Liver (tissue), 8 donors: ENCODE measurements at regions not wholly inside any gene's neighbourhood (a gene's known extent, or its start where the extent isn't known, plus 50 kb on each side); places are given as distances from the start of the nearest gene placed in this dataset.

Experiments
- DNase-seq: peaks from one replicate; pipeline ENCODE4 v3.0.0-alpha.2; 2017; ENCODE audit warnings: low spot score
- H3K27ac ChIP-seq, 2 donors: one replicate each; pipeline ENCODE4 v1.7.0; 2013; ENCODE audit warnings: inconsistent platforms in 2 of 2, low read length in 2 of 2, control low read depth in 1 of 2, low read depth in 1 of 2, mild to moderate bottlenecking in 1 of 2
- H3K27me3 ChIP-seq, 4 donors: one replicate each; pipeline versions ENCODE4 v1.6.1 to v1.7.0; 2013; ENCODE audit warnings: low read length in 3 of 4, inconsistent platforms in 1 of 4, mild to moderate bottlenecking in 1 of 4, moderate library complexity in 1 of 4; ENCODE audit not compliant: control insufficient read depth in 4 of 4, insufficient read depth in 4 of 4
- H3K36me3 ChIP-seq, 4 donors: one replicate each; pipeline versions ENCODE4 v1.6.1 to v1.7.0; 2013; ENCODE audit warnings: low read length in 3 of 4, mild to moderate bottlenecking in 3 of 4, low read depth in 1 of 4, moderate library complexity in 1 of 4; ENCODE audit not compliant: control insufficient read depth in 4 of 4, insufficient read depth in 3 of 4
- H3K4me1 ChIP-seq, 4 donors: one replicate each; pipeline versions ENCODE4 v1.6.1 to v1.7.0; 2013; ENCODE audit warnings: low read length in 3 of 4, mild to moderate bottlenecking in 3 of 4, moderate library complexity in 1 of 4; ENCODE audit not compliant: control insufficient read depth in 4 of 4, insufficient read depth in 4 of 4
- H3K4me3 ChIP-seq, 3 donors: one replicate each; pipeline versions ENCODE4 v1.6.1 to v1.7.0; 2013; ENCODE audit warnings: low read length in 3 of 3, control low read depth in 1 of 3, low read depth in 1 of 3, mild to moderate bottlenecking in 1 of 3
- H3K9ac ChIP-seq, 2 donors: one replicate each; pipeline ENCODE4 v1.7.0; 2013; ENCODE audit warnings: low read length in 2 of 2, mild to moderate bottlenecking in 2 of 2, moderate library complexity in 2 of 2, control low read depth in 1 of 2, low read depth in 1 of 2
- H3K9me3 ChIP-seq, 4 donors: one replicate each; pipeline versions ENCODE4 v1.6.1 to v1.7.0; 2013; ENCODE audit warnings: low read length in 3 of 4; ENCODE audit not compliant: control insufficient read depth in 4 of 4
- CTCF ChIP-seq: fragments of 150-350 bp; IDR thresholded peaks from 2 replicates; pipeline ENCODE4 v1.5.1; 2017; ENCODE audit warnings: improper control_type of control experiment, low read depth, low read length; ENCODE audit not compliant: missing input control
- EGR1 ChIP-seq, 2 donors: IDR thresholded peaks; 2 replicates each; pipeline ENCODE4 v1.6.1; 2016 to 2018; ENCODE audit warnings: antibody characterized with exemption in 2 of 2, low read depth in 2 of 2
- FOXA2 ChIP-seq: IDR thresholded peaks from 2 replicates; pipeline ENCODE4 v1.6.1; 2016; ENCODE audit warnings: antibody characterized with exemption
- GABPA ChIP-seq, 2 donors: IDR thresholded peaks in 1 of 2; conservative IDR thresholded peaks in 1 of 2; 2 replicates each; pipeline ENCODE4 v1.6.1; 2016; ENCODE audit warnings: antibody characterized with exemption in 2 of 2, mild to moderate bottlenecking in 1 of 2, moderate library complexity in 1 of 2
- HNF4A ChIP-seq, 2 donors: conservative IDR thresholded peaks; 2 replicates each; pipeline ENCODE4 v1.6.1; 2016; ENCODE audit warnings: antibody characterized with exemption in 2 of 2, mild to moderate bottlenecking in 2 of 2
- HNF4G ChIP-seq: IDR thresholded peaks from 2 replicates; pipeline ENCODE4 v1.6.1; 2016; ENCODE audit warnings: antibody characterized with exemption
- JUND ChIP-seq, 2 donors: IDR thresholded peaks; 2 replicates each; pipeline ENCODE4 v1.6.1; 2016; ENCODE audit warnings: antibody characterized with exemption in 2 of 2
- MAX ChIP-seq: IDR thresholded peaks from 2 replicates; pipeline ENCODE4 v1.6.1; 2016; ENCODE audit warnings: antibody characterized with exemption
- NR2F2 ChIP-seq: IDR thresholded peaks from 2 replicates; pipeline ENCODE4 v1.6.1; 2016; ENCODE audit warnings: antibody characterized with exemption
- RAD21 ChIP-seq, 2 donors: IDR thresholded peaks; 2 replicates each; pipeline ENCODE4 v1.6.1; 2016; ENCODE audit warnings: antibody characterized with exemption in 2 of 2, mild to moderate bottlenecking in 2 of 2
- REST ChIP-seq: IDR thresholded peaks from 2 replicates; pipeline ENCODE4 v1.6.1; 2016; ENCODE audit warnings: antibody characterized with exemption, mild to moderate bottlenecking
- RXRA ChIP-seq, 2 donors: IDR thresholded peaks; 2 replicates each; pipeline ENCODE4 v1.6.1; 2017 to 2018; ENCODE audit warnings: antibody characterized with exemption in 2 of 2, mild to moderate bottlenecking in 1 of 2
- SP1 ChIP-seq: IDR thresholded peaks from 2 replicates; pipeline ENCODE4 v1.6.1; 2018; ENCODE audit warnings: antibody characterized with exemption, mild to moderate bottlenecking
- TAF1 ChIP-seq: conservative IDR thresholded peaks from 2 replicates; pipeline ENCODE4 v1.6.1; 2016; ENCODE audit warnings: antibody characterized with exemption, mild to moderate bottlenecking
- YY1 ChIP-seq: IDR thresholded peaks from 2 replicates; pipeline ENCODE4 v1.6.1; 2016; ENCODE audit warnings: antibody characterized with exemption, mild to moderate bottlenecking
- WGBS: extraction: QIAGEN DNeasy Blood & Tissue Kit; methylation state at CpG from one replicate; pipeline ENCODE4 v1.1.7; 2013; 5-methylcytosine and 5-hydroxymethylcytosine counted together
- TF ChIP-seq, protein P1 (sequence below): IDR thresholded peaks from 2 replicates; pipeline ENCODE4 v1.6.1; 2016; ENCODE audit warnings: antibody characterized with exemption
- donor health status: healthy.
- donor health status: healthy.
- donor health status: healthy.
- donor health status: healthy.
- donor health status: healthy.

- Histone ChIP-seq H3K9me3 (no peaks in the 10 kb centered on the region), H3K4me3 (no peak overlapping the region), H3K9ac (no peak overlapping the region), H3K27me3 (no peaks in the 10 kb centered on the region), H3K27ac (no peak overlapping the region), H3K4me1 (no peaks in the 10 kb centered on the region), H3K36me3 (no peaks in the 10 kb centered on the region)
- TF ChIP-seq SP1: no peak
- TF ChIP-seq NR2F2: no peak
- TF ChIP-seq HNF4G: no peak
- no peak for DNase-seq
- WGBS: 89% methylated on average over 1 of the region's 1 CpG
Observed at GRCh38 chr5:89071941-89072331, 189.0 kb upstream of the MEF2C start.

- Histone ChIP-seq H3K4me3 (no peak overlapping the region), H3K36me3 (no peaks in the 10 kb centered on the region), H3K9ac (no peak overlapping the region), H3K9me3 (no peaks in the 10 kb centered on the region), H3K27me3 (no peaks in the 10 kb centered on the region), H3K4me1 (no peaks in the 10 kb centered on the region), H3K27ac (no peak overlapping the region)
- 88% methylated on average over 4 of the region's 4 CpGs for WGBS
- TF ChIP-seq RXRA (IDR thresholded peaks at IDR 0.05) (no peak), JUND (IDR thresholded peaks at IDR 0.05) (no peak), MAX (no peak), NR2F2 (no peak), SP1 (no peak), GABPA (IDR thresholded peaks at IDR 0.05 in 1 of 2, conservative IDR thresholded peaks at IDR 0.05 in 1 of 2) (no peak), FOXA2 (no peak), YY1 (no peak), EGR1 (IDR thresholded peaks at IDR 0.05; ENCODE audit: low read depth in 2 of 2) (no peak), CTCF (no peak), RAD21 (IDR thresholded peaks at IDR 0.05) (no peak), TAF1 (no peak), HNF4A (conservative IDR thresholded peaks at IDR 0.05) (no peak), HNF4G (no peak)
- TF ChIP-seq, protein P1, sequence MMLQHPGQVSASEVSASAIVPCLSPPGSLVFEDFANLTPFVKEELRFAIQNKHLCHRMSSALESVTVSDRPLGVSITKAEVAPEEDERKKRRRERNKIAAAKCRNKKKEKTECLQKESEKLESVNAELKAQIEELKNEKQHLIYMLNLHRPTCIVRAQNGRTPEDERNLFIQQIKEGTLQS: no peak
- no peak for DNase-seq
Observed at GRCh38 chr5:89071101-89071940, 188.3 kb upstream of the MEF2C start.

GRCh38 chr5:89069591-89069990 lies 186.6 kb upstream of the MEF2C start:
- Histone ChIP-seq H3K4me3 (no peak overlapping the region), H3K4me1 (no peaks in the 10 kb centered on the region), H3K36me3 (no peaks in the 10 kb centered on the region), H3K9me3 (no peaks in the 10 kb centered on the region), H3K9ac (no peak overlapping the region), H3K27ac (no peak overlapping the region), H3K27me3 (no peaks in the 10 kb centered on the region)
- WGBS: 69% methylated on average over 2 of the region's 2 CpGs
- DNase-seq: no peak
- TF ChIP-seq YY1 (no peak), JUND (IDR thresholded peaks at IDR 0.05) (no peak), MAX (no peak), EGR1 (IDR thresholded peaks at IDR 0.05; ENCODE audit: low read depth in 2 of 2) (no peak), RXRA (IDR thresholded peaks at IDR 0.05) (no peak), RAD21 (IDR thresholded peaks at IDR 0.05) (no peak), SP1 (no peak), HNF4A (conservative IDR thresholded peaks at IDR 0.05) (no peak), REST (no peak)
- TF ChIP-seq, protein P1: no peak
